AG10803 (cell line): ENCODE measurements at regions not wholly inside any gene's neighbourhood (a gene's known extent, or its start where the extent isn't known, plus 50 kb on each side); places are given as distances from the start of the nearest gene placed in this dataset.

Source experiments
- DNase-seq: peaks from one replicate; pipeline ENCODE4 v3.0.0; 2010; ENCODE audit warnings: low read depth
- H3K4me3 ChIP-seq: 2 replicates; pipeline ENCODE4 v1.5.1; 2011; ENCODE audit warnings: mild to moderate bottlenecking, low read length, control low read depth
- CTCF ChIP-seq: conservative IDR thresholded peaks from 2 replicates; pipeline ENCODE4 v1.5.1; 2011; ENCODE audit warnings: mild to moderate bottlenecking, low read length, control low read depth, inconsistent platforms

GRCh38 chr17:73980517-73980916, 223.0 kb upstream of the RPL38 start:
- DNase-seq = no peak
- no peak for TF ChIP-seq CTCF
- no peak overlapping the region for H3K4me3 ChIP-seq

- no peak for DNase-seq
- TF ChIP-seq CTCF = no peak
- no peak overlapping the region for H3K4me3 ChIP-seq
Observed at GRCh38 chr17:73982871-73983270, 220.6 kb upstream of the RPL38 start.

- no peak for DNase-seq
- TF ChIP-seq CTCF = no peak
- H3K4me3 ChIP-seq = no peak overlapping the region
Observed at GRCh38 chr17:73983621-73984400, 219.7 kb upstream of the RPL38 start.

GRCh38 chr17:73984941-73985340, 218.5 kb upstream of the RPL38 start:
- H3K4me3 ChIP-seq = no peak overlapping the region
- no peak for TF ChIP-seq CTCF
- DNase-seq = no peak

- H3K4me3 ChIP-seq = no peak overlapping the region
- no peak for TF ChIP-seq CTCF
- no peak for DNase-seq
Observed at GRCh38 chr17:73985466-73986015, 217.9 kb upstream of the RPL38 start.

GRCh38 chr17:73986641-73987177, 216.8 kb upstream of the RPL38 start:
- DNase-seq = no peak
- TF ChIP-seq CTCF = no peak
- no peak overlapping the region for H3K4me3 ChIP-seq

- no peak overlapping the region for H3K4me3 ChIP-seq
- no peak for DNase-seq
- TF ChIP-seq CTCF = no peak
Observed at GRCh38 chr17:73987395-73987794, 216.1 kb upstream of the RPL38 start.
